22Rv1 (cell line): ENCODE measurements at regions not wholly inside any gene's neighbourhood (a gene's known extent, or its start where the extent isn't known, plus 50 kb on each side); places are given as distances from the start of the nearest gene placed in this dataset.

Experiments used
- ZFX ChIP-seq: fragments of 450-650 bp; IDR thresholded peaks from 2 replicates; pipeline ENCODE4 v1.6.1; 2017; ENCODE audit warnings: antibody characterized with exemption, borderline replicate concordance
- TF ChIP-seq, protein P1 (sequence below): fragments of 450-650 bp; IDR thresholded peaks from 2 replicates; pipeline ENCODE4 v1.5.1; 2017; ENCODE audit warnings: mild to moderate bottlenecking

DNA sequence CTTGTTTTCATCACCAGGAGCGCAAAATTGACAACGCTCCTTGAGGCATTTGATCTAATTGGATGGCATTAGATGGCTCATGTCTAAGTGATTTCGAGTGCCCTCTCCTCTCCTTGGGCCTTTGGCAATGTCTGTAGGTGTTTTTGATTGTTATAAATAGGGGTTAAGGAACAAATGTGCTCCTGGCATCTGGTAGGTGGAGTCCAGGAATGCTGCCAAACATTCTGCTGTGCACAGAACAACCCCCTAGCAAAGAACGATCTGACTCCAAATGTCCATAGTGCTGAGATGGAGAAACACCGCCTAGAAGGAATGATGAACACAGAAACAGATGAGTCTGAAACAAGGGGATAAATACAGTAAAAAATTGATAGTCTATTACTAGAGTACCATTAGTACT, 68.0 kb upstream of the C1QTNF9B start:
- TF ChIP-seq, protein P1, sequence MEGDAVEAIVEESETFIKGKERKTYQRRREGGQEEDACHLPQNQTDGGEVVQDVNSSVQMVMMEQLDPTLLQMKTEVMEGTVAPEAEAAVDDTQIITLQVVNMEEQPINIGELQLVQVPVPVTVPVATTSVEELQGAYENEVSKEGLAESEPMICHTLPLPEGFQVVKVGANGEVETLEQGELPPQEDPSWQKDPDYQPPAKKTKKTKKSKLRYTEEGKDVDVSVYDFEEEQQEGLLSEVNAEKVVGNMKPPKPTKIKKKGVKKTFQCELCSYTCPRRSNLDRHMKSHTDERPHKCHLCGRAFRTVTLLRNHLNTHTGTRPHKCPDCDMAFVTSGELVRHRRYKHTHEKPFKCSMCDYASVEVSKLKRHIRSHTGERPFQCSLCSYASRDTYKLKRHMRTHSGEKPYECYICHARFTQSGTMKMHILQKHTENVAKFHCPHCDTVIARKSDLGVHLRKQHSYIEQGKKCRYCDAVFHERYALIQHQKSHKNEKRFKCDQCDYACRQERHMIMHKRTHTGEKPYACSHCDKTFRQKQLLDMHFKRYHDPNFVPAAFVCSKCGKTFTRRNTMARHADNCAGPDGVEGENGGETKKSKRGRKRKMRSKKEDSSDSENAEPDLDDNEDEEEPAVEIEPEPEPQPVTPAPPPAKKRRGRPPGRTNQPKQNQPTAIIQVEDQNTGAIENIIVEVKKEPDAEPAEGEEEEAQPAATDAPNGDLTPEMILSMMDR = no peak
- no peak for TF ChIP-seq ZFX
